ENCODE measurements at regions not wholly inside any gene's neighbourhood (a gene's known extent, or its start where the extent isn't known, plus 50 kb on each side); places are given as distances from the start of the nearest gene placed in this dataset.

DNA sequence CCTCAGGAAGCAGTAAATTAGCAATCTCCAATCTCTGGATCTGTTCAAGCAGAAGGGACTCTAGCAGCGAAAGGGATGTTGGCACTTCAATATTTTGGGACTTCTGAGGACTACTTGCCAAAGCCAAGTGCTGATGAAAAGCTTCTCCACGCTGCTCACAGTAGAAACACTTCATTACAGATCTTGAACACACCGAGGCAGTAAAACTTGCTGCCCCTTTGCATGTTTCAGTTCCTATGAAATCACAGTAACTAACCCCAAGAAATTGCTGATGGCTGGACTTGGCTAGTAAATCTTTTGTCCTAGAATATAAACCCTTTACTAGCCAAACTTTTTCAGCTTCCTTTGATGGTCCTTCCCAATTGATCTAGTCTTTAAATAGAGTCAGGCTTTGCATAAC, 750.5 kb upstream of the GRM7 start:
- Histone ChIP-seq H3K27me3 (no peaks in the 10 kb centered on the region), H3K4me1 (no peaks in the 10 kb centered on the region), H3K36me3 (no peaks in the 10 kb centered on the region), H3K9me3 (no peaks in the 10 kb centered on the region), H3K27ac (no peak overlapping the region), H3K4me3 (no peak overlapping the region)
- TF ChIP-seq, protein P1, sequence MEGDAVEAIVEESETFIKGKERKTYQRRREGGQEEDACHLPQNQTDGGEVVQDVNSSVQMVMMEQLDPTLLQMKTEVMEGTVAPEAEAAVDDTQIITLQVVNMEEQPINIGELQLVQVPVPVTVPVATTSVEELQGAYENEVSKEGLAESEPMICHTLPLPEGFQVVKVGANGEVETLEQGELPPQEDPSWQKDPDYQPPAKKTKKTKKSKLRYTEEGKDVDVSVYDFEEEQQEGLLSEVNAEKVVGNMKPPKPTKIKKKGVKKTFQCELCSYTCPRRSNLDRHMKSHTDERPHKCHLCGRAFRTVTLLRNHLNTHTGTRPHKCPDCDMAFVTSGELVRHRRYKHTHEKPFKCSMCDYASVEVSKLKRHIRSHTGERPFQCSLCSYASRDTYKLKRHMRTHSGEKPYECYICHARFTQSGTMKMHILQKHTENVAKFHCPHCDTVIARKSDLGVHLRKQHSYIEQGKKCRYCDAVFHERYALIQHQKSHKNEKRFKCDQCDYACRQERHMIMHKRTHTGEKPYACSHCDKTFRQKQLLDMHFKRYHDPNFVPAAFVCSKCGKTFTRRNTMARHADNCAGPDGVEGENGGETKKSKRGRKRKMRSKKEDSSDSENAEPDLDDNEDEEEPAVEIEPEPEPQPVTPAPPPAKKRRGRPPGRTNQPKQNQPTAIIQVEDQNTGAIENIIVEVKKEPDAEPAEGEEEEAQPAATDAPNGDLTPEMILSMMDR (IDR thresholded peaks at IDR 0.05) = no peak
- no peak for TF ChIP-seq POLR2A (IDR thresholded peaks at IDR 0.05)
- DNase-seq = no peak

DNA sequence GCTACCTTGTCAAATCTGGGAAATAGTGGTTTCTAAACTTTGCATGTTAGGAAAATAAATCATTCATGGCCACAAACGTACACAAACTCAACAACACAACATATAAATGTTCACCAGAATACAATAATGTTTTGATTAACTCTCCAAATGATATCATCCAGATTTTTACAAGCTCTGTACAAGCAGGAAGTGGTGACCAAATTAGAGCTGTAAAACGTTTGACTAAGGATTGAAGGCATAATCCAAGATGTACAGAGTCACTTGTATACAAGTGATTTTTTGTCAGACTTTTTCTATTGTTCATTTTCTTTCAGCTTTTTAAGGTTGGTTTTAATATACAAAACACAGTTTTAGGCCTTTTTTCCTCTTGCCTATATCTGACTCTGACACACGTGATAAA, 748.4 kb upstream of the GRM7 start:
- Histone ChIP-seq H3K27ac (no peak overlapping the region), H3K4me3 (no peak overlapping the region), H3K27me3 (no peaks in the 10 kb centered on the region), H3K4me1 (no peaks in the 10 kb centered on the region), H3K36me3 (no peaks in the 10 kb centered on the region), H3K9me3 (no peaks in the 10 kb centered on the region)
- DNase-seq = no peak
- TF ChIP-seq, protein P1 (IDR thresholded peaks at IDR 0.05) = no peak
- TF ChIP-seq POLR2A (IDR thresholded peaks at IDR 0.05) = no peak

DNA sequence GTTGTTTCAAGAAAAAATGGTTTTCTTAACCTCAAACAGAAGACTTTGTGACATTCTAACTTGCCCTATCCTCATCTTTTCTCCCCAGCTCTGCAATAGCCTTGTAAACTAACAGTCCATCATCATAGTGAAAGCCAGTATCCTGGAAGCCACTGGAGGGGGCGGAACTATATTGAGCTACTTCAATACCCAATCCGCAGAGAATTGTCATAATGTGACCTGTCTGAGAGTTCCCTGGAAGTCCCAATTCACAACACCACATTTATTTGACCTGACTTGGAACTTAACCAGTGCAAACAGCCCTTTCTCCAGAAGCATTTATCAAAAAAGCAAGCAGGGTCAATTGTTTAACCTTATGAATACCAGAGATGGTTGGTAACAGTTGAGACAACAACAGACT, 747.6 kb upstream of the GRM7 start:
- Histone ChIP-seq H3K9me3 (no peaks in the 10 kb centered on the region), H3K27ac (no peak overlapping the region), H3K4me1 (no peaks in the 10 kb centered on the region), H3K4me3 (no peak overlapping the region), H3K36me3 (no peaks in the 10 kb centered on the region), H3K27me3 (no peaks in the 10 kb centered on the region)
- TF ChIP-seq, protein P1 (IDR thresholded peaks at IDR 0.05) = no peak
- TF ChIP-seq POLR2A (IDR thresholded peaks at IDR 0.05) = no peak
- DNase-seq = no peak

DNA sequence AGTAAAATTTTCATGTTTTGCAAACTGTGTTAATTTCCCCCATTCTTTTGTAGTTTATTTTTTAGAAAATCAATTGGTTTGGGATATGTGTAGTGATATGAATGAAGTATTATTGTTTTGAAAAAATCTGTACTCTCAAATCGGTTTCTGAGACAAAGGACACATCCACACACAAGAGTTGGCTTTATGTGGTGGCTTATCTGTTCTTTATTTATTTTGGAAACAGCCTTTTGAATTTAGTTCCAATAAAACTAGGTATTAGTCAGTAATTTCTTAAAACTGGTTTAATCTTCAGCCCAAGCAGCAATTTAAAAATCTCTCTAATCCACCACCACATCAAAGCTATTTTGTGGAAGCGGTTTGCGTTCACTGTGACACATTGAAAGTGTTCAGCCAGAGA, 741.5 kb upstream of the GRM7 start:
- Histone ChIP-seq H3K36me3 (no peaks in the 10 kb centered on the region), H3K9me3 (no peaks in the 10 kb centered on the region), H3K4me1 (no peaks in the 10 kb centered on the region), H3K27me3 (no peaks in the 10 kb centered on the region), H3K4me3 (no peak overlapping the region), H3K27ac (no peak overlapping the region)
- no peak for DNase-seq
- TF ChIP-seq, protein P1 (IDR thresholded peaks at IDR 0.05) = no peak
- no peak for TF ChIP-seq POLR2A (IDR thresholded peaks at IDR 0.05)

DNA sequence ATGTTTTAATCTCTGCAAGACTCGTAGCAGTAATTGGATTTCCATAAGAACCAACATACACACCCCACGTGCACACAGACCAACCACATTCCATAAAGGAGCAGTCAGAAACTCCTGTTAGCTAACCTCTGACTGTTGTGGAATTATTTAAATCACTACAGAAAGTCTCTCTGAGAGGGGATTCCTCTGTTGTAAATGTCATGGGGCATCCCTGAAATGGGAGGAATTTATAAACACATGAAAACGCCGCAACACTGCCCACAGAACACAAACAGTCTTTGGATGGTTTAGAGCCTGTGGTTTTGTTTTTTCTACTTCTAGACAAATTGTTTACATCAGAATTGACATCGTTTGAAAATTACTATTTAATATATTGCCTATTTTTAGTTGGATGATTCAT, 740.1 kb upstream of the GRM7 start:
- Histone ChIP-seq H3K27ac (no peak overlapping the region), H3K4me1 (no peaks in the 10 kb centered on the region), H3K27me3 (no peaks in the 10 kb centered on the region), H3K36me3 (no peaks in the 10 kb centered on the region), H3K4me3 (no peak overlapping the region), H3K9me3 (no peaks in the 10 kb centered on the region)
- no peak for DNase-seq
- TF ChIP-seq, protein P1 (IDR thresholded peaks at IDR 0.05) = no peak
- no peak for TF ChIP-seq POLR2A (IDR thresholded peaks at IDR 0.05)

DNA sequence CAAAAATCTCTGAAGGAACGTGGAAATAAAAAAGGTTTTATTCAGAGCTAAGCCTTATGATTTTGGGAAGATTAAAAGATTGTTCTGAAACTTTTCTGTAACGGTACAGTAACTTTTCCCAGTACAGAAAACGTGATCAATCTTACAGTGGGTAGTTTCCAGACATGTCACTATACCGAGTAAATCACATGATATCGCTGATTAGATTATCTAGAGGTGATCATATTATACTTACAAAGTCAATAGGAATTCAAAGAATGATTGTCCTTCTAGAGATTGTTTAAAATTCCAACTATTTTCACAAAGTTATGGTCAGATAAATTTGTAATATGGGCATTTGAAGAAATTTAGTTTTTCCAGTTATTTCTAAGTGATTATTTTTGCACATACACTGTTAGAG, 736.0 kb upstream of the GRM7 start:
- no peak for DNase-seq
- H3K27ac ChIP-seq = no peak overlapping the region
- no peaks in the 10 kb centered on the region for H3K4me1 ChIP-seq

More for the DNA sequence above, 736.0 kb upstream of the GRM7 start:
- no peaks in the 10 kb centered on the region for H3K36me3 ChIP-seq
- no peaks in the 10 kb centered on the region for H3K27me3 ChIP-seq
- H3K4me3 ChIP-seq = no peak overlapping the region
- TF ChIP-seq, protein P1 (IDR thresholded peaks at IDR 0.05) = no peak
- no peak for TF ChIP-seq POLR2A (IDR thresholded peaks at IDR 0.05)
- H3K9me3 ChIP-seq = no peaks in the 10 kb centered on the region

All from Peyer's patch (tissue), 4 donors.